OCI-LY1 (cell line): ENCODE measurements at regions not wholly inside any gene's neighbourhood (a gene's known extent, or its start where the extent isn't known, plus 50 kb on each side); places are given as distances from the start of the nearest gene placed in this dataset.
"Not testable (repeated sequence)": the region's sequence is repeated elsewhere in the genome, so short reads cannot be mapped to it uniquely, and the experiment has no call there.

ENCODE experiments used
- H2AFZ ChIP-seq: fragments of 200-600 bp; sonication (generic), shearing (Covaris generic); 2 replicates; pipeline ENCODE4 v1.6.0; 2014; ENCODE audit warnings: antibody characterized with exemption, mild to moderate bottlenecking, low read length
- H3F3A ChIP-seq: fragments of 200-600 bp; sonication (generic), shearing (Covaris generic); 2 replicates; pipeline ENCODE4 v1.6.0; 2014; ENCODE audit warnings: mild to moderate bottlenecking, antibody characterized with exemption, low read length, moderate library complexity; ENCODE audit not compliant: insufficient read depth
- H3K27ac ChIP-seq: fragments of 200-600 bp; sonication (generic); 2 replicates; pipeline ENCODE4 v1.5.1; 2014; ENCODE audit warnings: low read length, mixed run types, mild to moderate bottlenecking, low read depth; ENCODE audit not compliant: poor library complexity, severe bottlenecking
- H3K27me3 ChIP-seq: fragments of 200-600 bp; sonication (generic); 2 replicates; pipeline ENCODE4 v1.6.0; 2014; ENCODE audit warnings: antibody characterized with exemption, mild to moderate bottlenecking, low read length, moderate library complexity; ENCODE audit not compliant: insufficient read depth
- H3K36me3 ChIP-seq: fragments of 200-600 bp; sonication (generic); 2 replicates; pipeline ENCODE4 v1.6.1; 2014; ENCODE audit warnings: mild to moderate bottlenecking, antibody characterized with exemption, low read length, moderate library complexity, mixed read lengths; ENCODE audit not compliant: insufficient read depth
- H3K4me1 ChIP-seq: fragments of 200-600 bp; sonication (generic); 2 replicates; pipeline ENCODE4 v1.5.1; 2014; ENCODE audit warnings: mild to moderate bottlenecking, low read length, moderate library complexity; ENCODE audit not compliant: insufficient read depth, severe bottlenecking
- H3K4me2 ChIP-seq: fragments of 200-600 bp; sonication (generic), shearing (Covaris generic); 2 replicates; pipeline ENCODE4 v1.6.1; 2014; ENCODE audit warnings: low read length
- H3K4me3 ChIP-seq: fragments of 200-600 bp; sonication (generic); 2 replicates; pipeline ENCODE4 v1.5.1; 2014; ENCODE audit warnings: low read length, low read depth, mild to moderate bottlenecking, mixed read lengths; ENCODE audit not compliant: poor library complexity, severe bottlenecking
- H3K79me2 ChIP-seq: fragments of 200-600 bp; shearing (Covaris generic); 2 replicates; pipeline ENCODE4 v1.6.1; 2016; ENCODE audit warnings: mixed run types, low read length, mixed read lengths; ENCODE audit not compliant: insufficient read depth
- H3K9ac ChIP-seq: fragments of 200-600 bp; sonication (generic), shearing (Covaris generic); 2 replicates; pipeline ENCODE4 v1.6.1; 2014; ENCODE audit warnings: mild to moderate bottlenecking, low read length, mixed read lengths
- H3K9me2 ChIP-seq: fragments of 200-600 bp; sonication (generic), shearing (Covaris generic); 2 replicates; pipeline ENCODE4 v1.6.1; 2014; ENCODE audit warnings: low read depth, mild to moderate bottlenecking, low read length, mixed read lengths
- H3K9me3 ChIP-seq: fragments of 200-600 bp; shearing (Covaris generic); 2 replicates; pipeline ENCODE4 v1.6.1; 2014; ENCODE audit warnings: low read length, mixed read lengths
- H4K20me1 ChIP-seq: fragments of 200-600 bp; sonication (generic), shearing (Covaris generic); 2 replicates; pipeline ENCODE4 v1.6.0; 2016; ENCODE audit warnings: mild to moderate bottlenecking, low read length; ENCODE audit not compliant: insufficient read depth
- EZH2 ChIP-seq: fragments of 200-600 bp; sonication (generic), shearing (Covaris generic); IDR thresholded peaks from 2 replicates; pipeline ENCODE4 v1.8.0; 2017; ENCODE audit warnings: borderline replicate concordance, mixed run types, mild to moderate bottlenecking, antibody characterized with exemption, low read length, moderate library complexity, mixed read lengths
- TF ChIP-seq, protein P1 (sequence below): fragments of 200-600 bp; sonication (generic), shearing (Covaris generic); IDR thresholded peaks from 2 replicates; pipeline ENCODE4 v1.5.1; 2017; ENCODE audit warnings: mild to moderate bottlenecking, antibody characterized with exemption, low read length, moderate library complexity, mixed read lengths

DNA sequence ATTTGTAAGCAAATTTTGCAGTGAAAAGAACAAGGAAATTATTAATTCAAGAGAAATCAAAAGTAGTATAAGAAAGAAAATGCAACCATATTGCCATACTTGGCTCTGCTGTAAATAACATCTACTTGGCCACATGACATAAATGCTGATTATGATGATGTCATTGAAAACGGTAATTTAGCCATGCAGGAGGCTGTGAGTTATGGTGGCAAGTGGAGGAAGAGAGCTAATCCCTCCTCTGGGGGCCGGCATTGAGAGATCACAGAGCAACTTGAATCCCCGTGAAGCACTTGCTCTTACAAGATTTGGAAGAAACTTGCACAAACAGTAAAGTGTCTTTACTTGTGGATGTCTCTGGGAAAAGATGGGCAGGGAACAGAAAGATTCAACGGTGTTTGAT, 456.6 kb downstream of the PREX1 start:
- Histone ChIP-seq H4K20me1 (no peaks in the 10 kb centered on the region), H3K27me3 (peaks cover 5% of the 10 kb centered on the region; the same call in 1 of the 2 replicates), H3K9ac (no peak overlapping the region), H3F3A (no peaks in the 10 kb centered on the region), H3K4me3 (no peak overlapping the region), H3K9me3 (no peaks in the 10 kb centered on the region), H3K27ac (no peak overlapping the region), H3K36me3 (no peaks in the 10 kb centered on the region), H3K4me2 (no peak overlapping the region), H2AFZ (no peak overlapping the region), H3K9me2 (no peaks in the 10 kb centered on the region), H3K4me1 (no peaks in the 10 kb centered on the region), H3K79me2 (no peaks in the 10 kb centered on the region)
- TF ChIP-seq EZH2 = no peak
- TF ChIP-seq, protein P1, sequence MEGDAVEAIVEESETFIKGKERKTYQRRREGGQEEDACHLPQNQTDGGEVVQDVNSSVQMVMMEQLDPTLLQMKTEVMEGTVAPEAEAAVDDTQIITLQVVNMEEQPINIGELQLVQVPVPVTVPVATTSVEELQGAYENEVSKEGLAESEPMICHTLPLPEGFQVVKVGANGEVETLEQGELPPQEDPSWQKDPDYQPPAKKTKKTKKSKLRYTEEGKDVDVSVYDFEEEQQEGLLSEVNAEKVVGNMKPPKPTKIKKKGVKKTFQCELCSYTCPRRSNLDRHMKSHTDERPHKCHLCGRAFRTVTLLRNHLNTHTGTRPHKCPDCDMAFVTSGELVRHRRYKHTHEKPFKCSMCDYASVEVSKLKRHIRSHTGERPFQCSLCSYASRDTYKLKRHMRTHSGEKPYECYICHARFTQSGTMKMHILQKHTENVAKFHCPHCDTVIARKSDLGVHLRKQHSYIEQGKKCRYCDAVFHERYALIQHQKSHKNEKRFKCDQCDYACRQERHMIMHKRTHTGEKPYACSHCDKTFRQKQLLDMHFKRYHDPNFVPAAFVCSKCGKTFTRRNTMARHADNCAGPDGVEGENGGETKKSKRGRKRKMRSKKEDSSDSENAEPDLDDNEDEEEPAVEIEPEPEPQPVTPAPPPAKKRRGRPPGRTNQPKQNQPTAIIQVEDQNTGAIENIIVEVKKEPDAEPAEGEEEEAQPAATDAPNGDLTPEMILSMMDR = no peak

DNA sequence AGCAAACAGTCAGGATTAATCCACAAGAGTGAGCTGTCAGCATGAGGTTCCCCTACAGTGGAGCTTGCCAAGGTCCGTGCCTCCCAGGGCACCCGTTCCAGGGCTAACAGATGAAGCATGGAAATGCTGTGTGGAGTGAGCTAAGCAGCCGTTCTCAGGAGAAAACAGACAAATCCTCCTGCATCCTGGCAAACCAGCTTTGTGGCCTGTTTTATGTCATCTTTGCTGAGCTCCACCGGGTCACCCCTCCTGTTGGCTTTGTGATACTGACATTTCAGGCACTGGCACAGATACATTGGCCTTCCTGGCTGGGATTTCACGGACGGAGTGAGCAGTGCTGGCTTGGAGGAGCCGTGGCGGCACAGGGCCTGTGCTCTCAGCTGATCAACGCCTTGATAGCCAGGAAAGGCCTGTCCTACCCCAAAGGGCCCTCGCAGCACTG, 459.2 kb downstream of the PREX1 start:
- H3K4me1 ChIP-seq, H3K4me2 ChIP-seq, H3K36me3 ChIP-seq, H3K9me3 ChIP-seq, H3K27ac ChIP-seq, H3F3A ChIP-seq, H4K20me1 ChIP-seq, H3K9ac ChIP-seq, H3K79me2 ChIP-seq, H3K9me2 ChIP-seq, H2AFZ ChIP-seq, H3K27me3 ChIP-seq, H3K4me3 ChIP-seq: not testable (repeated sequence)

DNA sequence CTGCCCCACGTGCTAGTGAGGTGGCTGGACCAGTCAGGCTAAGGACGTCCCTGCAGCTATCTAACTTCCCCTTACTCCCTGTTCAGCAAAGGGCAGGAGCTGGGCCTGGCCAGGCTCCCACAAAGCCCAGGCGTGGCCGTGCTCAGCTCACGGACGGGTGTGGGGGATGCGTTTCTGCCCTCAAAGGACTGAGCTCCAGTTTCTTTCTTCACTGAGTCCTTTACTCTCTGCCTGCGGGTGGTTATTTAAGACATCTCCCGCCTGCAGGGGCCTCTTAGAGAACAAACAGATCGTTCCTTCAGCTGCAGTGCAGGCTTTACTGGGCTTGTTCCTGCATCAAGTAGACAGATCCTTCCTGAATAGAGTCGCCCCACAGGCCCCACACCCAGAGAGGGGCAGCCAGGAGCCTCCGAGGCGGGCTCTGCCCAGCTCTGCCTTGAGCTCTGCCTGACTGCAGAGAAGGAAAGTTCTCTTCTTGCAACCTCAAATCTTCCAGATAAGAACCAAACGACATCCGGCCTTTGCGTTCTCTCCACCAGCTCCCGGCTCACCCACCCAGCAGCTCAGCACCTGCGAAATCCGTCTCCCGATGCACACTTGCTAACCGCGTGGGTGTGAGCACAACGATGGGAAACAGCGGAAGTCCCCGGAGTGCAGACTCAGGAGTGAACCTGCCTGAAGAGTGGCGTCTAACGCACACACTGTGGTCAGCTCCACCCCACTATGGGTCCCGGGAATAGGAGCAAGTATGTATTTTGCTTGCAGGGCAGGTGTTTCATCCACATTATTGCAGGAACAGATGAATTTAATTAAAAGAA, 460.0 kb downstream of the PREX1 start:
- not testable (repeated sequence) for H2AFZ ChIP-seq, H3K79me2 ChIP-seq, H3K36me3 ChIP-seq, H3K4me1 ChIP-seq, H3K4me2 ChIP-seq, H3K9ac ChIP-seq, H3K4me3 ChIP-seq, H3K27ac ChIP-seq, H3K9me3 ChIP-seq, H3F3A ChIP-seq, H3K27me3 ChIP-seq, H3K9me2 ChIP-seq, H4K20me1 ChIP-seq

DNA sequence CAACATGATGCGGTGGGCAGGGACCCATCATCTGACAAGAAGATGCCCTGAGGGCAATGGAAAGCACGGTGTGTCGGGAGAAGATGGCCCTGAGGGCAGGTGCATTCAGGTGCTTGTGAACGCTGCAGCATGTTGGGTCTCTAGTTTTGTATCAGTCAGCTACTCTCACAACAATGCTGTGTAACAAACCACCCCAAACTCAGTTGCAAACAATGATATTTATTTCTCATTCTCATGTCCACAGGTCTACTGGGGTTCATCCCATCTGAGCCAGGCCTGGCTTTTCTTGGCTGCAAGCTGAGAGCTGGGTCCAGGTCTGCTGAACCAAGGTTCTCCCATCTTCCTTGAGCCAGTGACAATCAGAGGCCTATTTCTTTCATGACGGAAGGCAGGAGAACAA, 461.6 kb downstream of the PREX1 start:
- H3K36me3 ChIP-seq = no peaks in the 10 kb centered on the region
- no peaks in the 10 kb centered on the region for H3K4me1 ChIP-seq
- H3K9ac ChIP-seq = no peak overlapping the region
- TF ChIP-seq, protein P1 = no peak
- TF ChIP-seq EZH2 = no peak
- no peak overlapping the region for H2AFZ ChIP-seq
- H3K4me2 ChIP-seq = no peak overlapping the region
- H3K79me2 ChIP-seq = no peaks in the 10 kb centered on the region
- H3K27me3 ChIP-seq = peaks cover 5% of the 10 kb centered on the region; the same call in 1 of the 2 replicates
- H4K20me1 ChIP-seq = no peaks in the 10 kb centered on the region
- no peak overlapping the region for H3K27ac ChIP-seq
- H3K4me3 ChIP-seq = no peak overlapping the region
- no peaks in the 10 kb centered on the region for H3K9me3 ChIP-seq
- H3F3A ChIP-seq = no peaks in the 10 kb centered on the region
- H3K9me2 ChIP-seq = no peaks in the 10 kb centered on the region
